Mesendoderm (in vitro differentiated cells): ENCODE measurements at regions not wholly inside any gene's neighbourhood (a gene's known extent, or its start where the extent isn't known, plus 50 kb on each side); places are given as distances from the start of the nearest gene placed in this dataset.

Source experiments
- DNase-seq: peaks from one replicate; pipeline ENCODE4 v3.0.0; 2013
- H2AK5ac ChIP-seq: 2 replicates; pipeline ENCODE4 v1.6.1; 2013; ENCODE audit warnings: low read length, inconsistent platforms
- H2BK120ac ChIP-seq: 2 replicates; pipeline ENCODE4 v1.6.1; 2013; ENCODE audit warnings: low read depth, mild to moderate bottlenecking, low read length, moderate library complexity, mixed read lengths
- H2BK15ac ChIP-seq: replicated peaks from 2 replicates; pipeline ENCODE4 v1.6.1; 2013; ENCODE audit warnings: low read depth, mild to moderate bottlenecking, moderate library complexity
- H2BK5ac ChIP-seq: 2 replicates; pipeline ENCODE4 v1.6.1; 2013; ENCODE audit warnings: low read length, inconsistent platforms
- H3K18ac ChIP-seq: 2 replicates; pipeline ENCODE4 v1.6.1; 2013; ENCODE audit warnings: mild to moderate bottlenecking, low read length, mixed read lengths
- H3K23ac ChIP-seq: one replicate; pipeline ENCODE4 v1.6.1; 2013; ENCODE audit warnings: low read length
- H3K27ac ChIP-seq: 2 replicates; pipeline ENCODE4 v1.5.1; 2013; ENCODE audit warnings: low read depth, mild to moderate bottlenecking, inconsistent platforms, low read length, moderate library complexity
- H3K27me3 ChIP-seq: 2 replicates; pipeline ENCODE4 v1.6.1; 2013; ENCODE audit warnings: low read length, control low read depth, mild to moderate bottlenecking, inconsistent platforms; ENCODE audit not compliant: insufficient read depth, poor library complexity
- H3K36me3 ChIP-seq: 2 replicates; pipeline ENCODE4 v1.6.1; 2013; ENCODE audit warnings: low read length, inconsistent platforms; ENCODE audit not compliant: control insufficient read depth, insufficient read depth
- H3K4ac ChIP-seq: one replicate; pipeline ENCODE4 v1.6.1; 2013; ENCODE audit warnings: low read depth, mild to moderate bottlenecking, low read length, moderate library complexity
- H3K4me1 ChIP-seq: 2 replicates; pipeline ENCODE4 v1.6.1; 2013; ENCODE audit warnings: low read depth, low read length, inconsistent platforms; ENCODE audit not compliant: control insufficient read depth
- H3K4me2 ChIP-seq: 2 replicates; pipeline ENCODE4 v1.6.1; 2013; ENCODE audit warnings: low read length
- H3K4me3 ChIP-seq: 2 replicates; pipeline ENCODE4 v1.5.1; 2013; ENCODE audit warnings: mild to moderate bottlenecking, low read length
- H3K56ac ChIP-seq: one replicate; pipeline ENCODE4 v1.6.1; 2013; ENCODE audit warnings: low read length
- H3K79me1 ChIP-seq: 2 replicates; pipeline ENCODE4 v1.6.1; 2013; ENCODE audit warnings: low read length, inconsistent platforms
- H3K79me2 ChIP-seq: 2 replicates; pipeline ENCODE4 v1.6.1; 2013; ENCODE audit warnings: mild to moderate bottlenecking, low read length; ENCODE audit not compliant: control insufficient read depth, insufficient read depth
- H3K9ac ChIP-seq: 2 replicates; pipeline ENCODE4 v1.6.1; 2013; ENCODE audit warnings: low read length, inconsistent platforms
- H4K5ac ChIP-seq: one replicate; pipeline ENCODE4 v1.6.1; 2013; ENCODE audit warnings: low read length
- H4K8ac ChIP-seq: one replicate; pipeline ENCODE4 v1.6.1; 2013; ENCODE audit warnings: low read depth, mild to moderate bottlenecking, control low read depth, low read length, moderate library complexity
- WGBS: extraction: QIAGEN DNeasy Blood & Tissue Kit; methylation state at CpG from one replicate; pipeline ENCODE4 v1.1.7; 2013; ENCODE audit warnings: low lambda C conversion rate, missing lambda C conversion rate; ENCODE audit not compliant: insufficient coverage; ENCODE audit errors: extremely low coverage; 5-methylcytosine and 5-hydroxymethylcytosine counted together

DNA sequence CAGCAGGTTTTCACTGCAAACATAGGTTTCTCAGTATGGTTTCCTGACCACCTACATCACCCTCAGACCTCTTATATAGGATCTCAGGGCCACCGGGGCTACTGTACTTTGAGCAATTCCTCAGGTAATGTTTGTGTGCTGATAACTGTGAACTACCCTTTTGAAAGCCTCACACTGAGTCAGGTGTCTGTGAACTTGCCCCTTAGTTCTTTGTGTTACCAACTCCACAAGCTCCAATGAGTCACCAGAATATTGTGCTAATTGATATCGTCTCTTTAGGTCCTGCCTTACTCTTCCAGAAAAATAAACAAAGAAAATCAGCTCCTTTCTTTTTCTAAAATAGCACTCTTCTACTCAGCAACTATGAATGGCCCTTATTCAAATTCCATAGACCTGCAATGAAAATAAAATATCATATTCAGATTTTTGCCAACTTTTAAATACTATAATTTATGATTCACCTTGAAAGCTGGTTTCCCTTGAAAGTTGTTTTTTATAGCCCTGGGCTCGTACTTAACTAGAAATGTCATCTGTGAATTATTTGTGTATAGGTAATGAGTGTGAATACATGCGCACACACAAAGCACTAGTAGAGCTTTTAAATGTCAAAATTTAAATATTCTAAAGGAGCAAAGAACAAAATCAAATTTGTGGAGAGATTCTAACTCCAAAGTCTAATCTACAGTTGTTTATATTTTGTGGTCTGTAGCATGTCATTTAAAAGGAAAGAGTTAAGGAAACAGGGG lies 88.1 kb upstream of the WARS2 start:
- no peaks in the 10 kb centered on the region for H3K79me1 ChIP-seq
- H3K4me3 ChIP-seq = no peak overlapping the region

DNA sequence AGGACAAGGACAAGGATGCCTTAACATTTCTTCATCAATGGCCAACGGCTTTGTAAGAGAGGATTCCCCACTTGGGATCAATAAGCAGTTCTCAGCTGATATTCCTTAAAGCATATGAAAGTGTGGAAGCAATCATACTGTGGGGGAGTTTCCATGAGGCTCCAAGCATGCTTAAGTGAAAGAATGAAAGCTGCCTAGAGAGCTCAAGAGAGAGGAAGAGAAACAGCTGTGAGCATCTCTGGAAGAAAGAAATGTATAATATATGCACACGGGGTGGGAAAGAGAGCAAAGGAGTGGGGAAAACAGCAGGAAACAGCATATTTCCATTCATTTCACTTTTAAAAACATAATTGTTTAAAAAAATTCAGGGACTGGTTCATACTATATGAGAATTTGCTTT lies 94.7 kb upstream of the WARS2 start:
- no peaks in the 10 kb centered on the region for H3K79me2 ChIP-seq
- H3K18ac ChIP-seq = no peak overlapping the region
- H2BK15ac ChIP-seq = no peak overlapping the region
- H3K79me1 ChIP-seq = no peaks in the 10 kb centered on the region
- H3K27ac ChIP-seq = no peak overlapping the region
- H3K4me3 ChIP-seq = no peak overlapping the region
- no peak overlapping the region for H4K5ac ChIP-seq
- no peak overlapping the region for H3K23ac ChIP-seq
- H3K4me1 ChIP-seq = no peaks in the 10 kb centered on the region
- H3K4me2 ChIP-seq = no peak overlapping the region
- H3K27me3 ChIP-seq = no peaks in the 10 kb centered on the region
- WGBS = no CpG with 5 or more reads among the region's 2 CpGs
- no peak overlapping the region for H2BK120ac ChIP-seq
- DNase-seq = no peak
- no peak overlapping the region for H3K9ac ChIP-seq
- no peak overlapping the region for H2BK5ac ChIP-seq
- H4K8ac ChIP-seq = no peak overlapping the region
- no peak overlapping the region for H2AK5ac ChIP-seq
- H3K36me3 ChIP-seq = no peaks in the 10 kb centered on the region
- no peak overlapping the region for H3K56ac ChIP-seq
- no peak overlapping the region for H3K4ac ChIP-seq

More for the DNA sequence above, 88.1 kb upstream of the WARS2 start:
- WGBS = no CpG with 5 or more reads among the region's 4 CpGs
- Histone ChIP-seq H3K36me3 (no peaks in the 10 kb centered on the region), H3K23ac (no peak overlapping the region), H3K4me2 (no peak overlapping the region), H3K4ac (no peak overlapping the region), H3K9ac (no peak overlapping the region), H4K8ac (no peak overlapping the region), H3K27ac (no peak overlapping the region), H3K18ac (no peak overlapping the region), H3K27me3 (no peaks in the 10 kb centered on the region), H3K79me2 (no peaks in the 10 kb centered on the region), H2BK5ac (no peak overlapping the region), H3K56ac (no peak overlapping the region), H4K5ac (no peak overlapping the region), H2BK120ac (no peak overlapping the region), H3K4me1 (peaks cover 6% of the 10 kb centered on the region), H2BK15ac (no peak overlapping the region), H2AK5ac (no peak overlapping the region)
- no peak for DNase-seq

GRCh38 chr1:119245881-119246280 lies 105.4 kb upstream of the WARS2 start:
- Histone ChIP-seq H3K4me2 (no peak overlapping the region), H4K8ac (no peak overlapping the region), H3K27ac (no peak overlapping the region), H3K79me2 (no peaks in the 10 kb centered on the region), H3K4me1 (no peaks in the 10 kb centered on the region), H4K5ac (no peak overlapping the region), H3K9ac (no peak overlapping the region), H3K79me1 (no peaks in the 10 kb centered on the region), H3K56ac (no peak overlapping the region), H3K27me3 (no peaks in the 10 kb centered on the region), H3K4ac (no peak overlapping the region), H2BK15ac (no peak overlapping the region), H2BK120ac (no peak overlapping the region), H3K18ac (no peak overlapping the region), H3K4me3 (no peak overlapping the region), H2AK5ac (no peak overlapping the region), H2BK5ac (no peak overlapping the region), H3K36me3 (no peaks in the 10 kb centered on the region), H3K23ac (no peak overlapping the region)
- WGBS = no CpG with 5 or more reads among the region's 1 CpG
- no peak for DNase-seq

- Histone ChIP-seq H3K4me2 (no peak overlapping the region), H2AK5ac (no peak overlapping the region), H3K4ac (no peak overlapping the region), H3K4me3 (no peak overlapping the region), H4K5ac (no peak overlapping the region), H3K56ac (no peak overlapping the region), H3K36me3 (no peaks in the 10 kb centered on the region), H3K18ac (no peak overlapping the region), H3K27ac (no peak overlapping the region), H3K27me3 (no peaks in the 10 kb centered on the region), H3K4me1 (no peaks in the 10 kb centered on the region), H3K79me2 (no peaks in the 10 kb centered on the region), H3K23ac (no peak overlapping the region), H2BK5ac (no peak overlapping the region), H2BK120ac (no peak overlapping the region), H4K8ac (no peak overlapping the region), H3K79me1 (no peaks in the 10 kb centered on the region), H3K9ac (no peak overlapping the region), H2BK15ac (no peak overlapping the region)
- WGBS = no CpG with 5 or more reads among the region's 5 CpGs
- no peak for DNase-seq
Measured at GRCh38 chr1:119249283-119249682, 108.8 kb upstream of the WARS2 start.

- H2AK5ac ChIP-seq = no peak overlapping the region
- H2BK120ac ChIP-seq = no peak overlapping the region
- H2BK5ac ChIP-seq = no peak overlapping the region
- H2BK15ac ChIP-seq = no peak overlapping the region
- no peak overlapping the region for H3K56ac ChIP-seq
- H3K4me2 ChIP-seq = no peak overlapping the region
- no peaks in the 10 kb centered on the region for H3K27me3 ChIP-seq
- no peak overlapping the region for H3K4ac ChIP-seq
- no peaks in the 10 kb centered on the region for H3K79me1 ChIP-seq
- H3K9ac ChIP-seq = no peak overlapping the region
- H3K23ac ChIP-seq = no peak overlapping the region
- no peak overlapping the region for H3K18ac ChIP-seq
- H3K4me1 ChIP-seq = no peaks in the 10 kb centered on the region
- H4K5ac ChIP-seq = no peak overlapping the region
- H3K27ac ChIP-seq = no peak overlapping the region
- no peak overlapping the region for H3K4me3 ChIP-seq
- no CpG with 5 or more reads among the region's 1 CpG for WGBS
- no peak for DNase-seq
- H3K79me2 ChIP-seq = no peaks in the 10 kb centered on the region
- no peak overlapping the region for H4K8ac ChIP-seq
- H3K36me3 ChIP-seq = no peaks in the 10 kb centered on the region
Measured at GRCh38 chr1:119250299-119250698, 109.8 kb upstream of the WARS2 start.

GRCh38 chr1:119251751-119252150 lies 111.3 kb upstream of the WARS2 start:
- Histone ChIP-seq H3K23ac (no peak overlapping the region), H3K4me3 (no peak overlapping the region), H2BK5ac (no peak overlapping the region), H4K8ac (no peak overlapping the region), H3K27ac (no peak overlapping the region), H3K9ac (no peak overlapping the region), H2BK120ac (no peak overlapping the region), H3K4ac (no peak overlapping the region), H3K56ac (no peak overlapping the region), H4K5ac (no peak overlapping the region), H2BK15ac (no peak overlapping the region), H3K18ac (no peak overlapping the region), H2AK5ac (no peak overlapping the region), H3K27me3 (no peaks in the 10 kb centered on the region), H3K4me1 (no peaks in the 10 kb centered on the region), H3K79me2 (no peaks in the 10 kb centered on the region), H3K79me1 (no peaks in the 10 kb centered on the region), H3K4me2 (no peak overlapping the region), H3K36me3 (no peaks in the 10 kb centered on the region)
- no peak for DNase-seq
- WGBS = no CpG with 5 or more reads among the region's 3 CpGs
